GM06990 (cell line): ENCODE measurements at regions not wholly inside any gene's neighbourhood (a gene's known extent, or its start where the extent isn't known, plus 50 kb on each side); places are given as distances from the start of the nearest gene placed in this dataset.

Experiments
- DNase-seq: peaks from one replicate; pipeline ENCODE4 v3.0.0-alpha.2; 2011; ENCODE audit not compliant: insufficient read length; ENCODE audit errors: extremely low read depth
- H3K27me3 ChIP-seq: replicated peaks from 2 replicates; pipeline ENCODE4 v1.6.0; 2011; ENCODE audit warnings: low read length; ENCODE audit not compliant: control insufficient read depth, insufficient read depth
- H3K36me3 ChIP-seq: 2 replicates; pipeline ENCODE4 v1.5.1; 2011; ENCODE audit warnings: low read length; ENCODE audit not compliant: control insufficient read depth, insufficient read depth
- H3K4me3 ChIP-seq: replicated peaks from 2 replicates; pipeline ENCODE4 v1.5.1; 2011; ENCODE audit warnings: low read depth, mild to moderate bottlenecking, control low read depth, low read length
- CTCF ChIP-seq: IDR thresholded peaks from 2 replicates; pipeline ENCODE4 v1.5.1; 2011; ENCODE audit warnings: low read length, control low read depth, mild to moderate bottlenecking, inconsistent platforms; ENCODE audit not compliant: insufficient read depth, poor library complexity, severe bottlenecking

- no peaks in the 10 kb centered on the region for H3K27me3 ChIP-seq
- no peak for TF ChIP-seq CTCF
- DNase-seq: no peak
- H3K36me3 ChIP-seq: no peaks in the 10 kb centered on the region
- H3K4me3 ChIP-seq: no peak overlapping the region
These were observed 378.9 kb downstream of the SLITRK1 start for GRCh38 chr13:83503424-83503823.

GRCh38 chr13:83499286-83499685, 383.0 kb downstream of the SLITRK1 start:
- H3K27me3 ChIP-seq: no peaks in the 10 kb centered on the region
- no peak overlapping the region for H3K4me3 ChIP-seq
- TF ChIP-seq CTCF: no peak
- H3K36me3 ChIP-seq: no peaks in the 10 kb centered on the region
- no peak for DNase-seq

GRCh38 chr13:83498481-83499190, 383.6 kb downstream of the SLITRK1 start:
- Histone ChIP-seq H3K4me3 (no peak overlapping the region), H3K36me3 (no peaks in the 10 kb centered on the region), H3K27me3 (no peaks in the 10 kb centered on the region)
- no peak for TF ChIP-seq CTCF
- no peak for DNase-seq

- no peak overlapping the region for H3K4me3 ChIP-seq
- no peaks in the 10 kb centered on the region for H3K36me3 ChIP-seq
- DNase-seq: no peak
- TF ChIP-seq CTCF: no peak
- no peaks in the 10 kb centered on the region for H3K27me3 ChIP-seq
These were observed 384.2 kb downstream of the SLITRK1 start for GRCh38 chr13:83498045-83498444.

GRCh38 chr13:83496501-83496900, 385.8 kb downstream of the SLITRK1 start:
- no peaks in the 10 kb centered on the region for H3K36me3 ChIP-seq
- TF ChIP-seq CTCF: no peak
- H3K4me3 ChIP-seq: no peak overlapping the region
- no peak for DNase-seq
- H3K27me3 ChIP-seq: no peaks in the 10 kb centered on the region

- no peak for TF ChIP-seq CTCF
- DNase-seq: no peak
- Histone ChIP-seq H3K36me3 (no peaks in the 10 kb centered on the region), H3K27me3 (no peaks in the 10 kb centered on the region), H3K4me3 (no peak overlapping the region)
These were observed 397.2 kb downstream of the SLITRK1 start for GRCh38 chr13:83485101-83485500.
